ENCODE measurements at regions not wholly inside any gene's neighbourhood (a gene's known extent, or its start where the extent isn't known, plus 50 kb on each side); places are given as distances from the start of the nearest gene placed in this dataset.
A peak's percentile ranks its signal among the peaks of the same experiment; 100 is the strongest.

GRCh38 chrX:40473460-40474204 is 107.1 kb upstream of the ATP6AP2 start:
- TF ChIP-seq CTCF (IDR thresholded peaks at IDR 0.05; ENCODE audit: unreplicated experiment) = no peak
- Mint-ChIP-seq H3K36me3 (ENCODE audit: insufficient read depth, unreplicated experiment) (no peaks in the 10 kb centered on the region), H3K27ac (ENCODE audit: unreplicated experiment) (no peak overlapping the region), H3K27me3 (ENCODE audit: unreplicated experiment) (no peaks in the 10 kb centered on the region), H3K4me1 (ENCODE audit: low read depth, unreplicated experiment) (peaks cover 43% of the 10 kb centered on the region), H3K9me3 (ENCODE audit: low read depth, unreplicated experiment) (no peaks in the 10 kb centered on the region), H3K4me3 (ENCODE audit: low read depth, unreplicated experiment) (peak overlapping the region; percentile 12)
- CTCF ChIA-PET = no interaction called here
- intact Hi-C loops (cut with micrococcal nuclease; ENCODE audit: unreplicated experiment) = no loop called here
- DNase-seq = no peak
- no TSS peak for BruUV-seq (replicated peaks)

- Mint-ChIP-seq H3K27ac (ENCODE audit: unreplicated experiment) (no peak overlapping the region), H3K36me3 (ENCODE audit: insufficient read depth, unreplicated experiment) (no peaks in the 10 kb centered on the region), H3K9me3 (ENCODE audit: low read depth, unreplicated experiment) (no peaks in the 10 kb centered on the region), H3K4me3 (ENCODE audit: low read depth, unreplicated experiment) (peak overlapping the region; percentile 41), H3K27me3 (ENCODE audit: unreplicated experiment) (no peaks in the 10 kb centered on the region), H3K4me1 (ENCODE audit: low read depth, unreplicated experiment) (peaks cover 53% of the 10 kb centered on the region)
- intact Hi-C loops (cut with micrococcal nuclease; ENCODE audit: unreplicated experiment) = no loop called here
- no TSS peak for BruUV-seq (replicated peaks)
- CTCF ChIA-PET = no interaction called here
- peak; percentile 3 for DNase-seq
- no peak for TF ChIP-seq CTCF (IDR thresholded peaks at IDR 0.05; ENCODE audit: unreplicated experiment)
These were observed 108.7 kb upstream of the ATP6AP2 start for GRCh38 chrX:40471965-40472648.

GRCh38 chrX:40470830-40471429 is 109.8 kb upstream of the ATP6AP2 start:
- intact Hi-C loops (cut with micrococcal nuclease; ENCODE audit: unreplicated experiment) = no loop called here
- Mint-ChIP-seq H3K4me1 (ENCODE audit: low read depth, unreplicated experiment) (peaks cover 53% of the 10 kb centered on the region), H3K27me3 (ENCODE audit: unreplicated experiment) (no peaks in the 10 kb centered on the region), H3K9me3 (ENCODE audit: low read depth, unreplicated experiment) (no peaks in the 10 kb centered on the region), H3K36me3 (ENCODE audit: insufficient read depth, unreplicated experiment) (no peaks in the 10 kb centered on the region), H3K27ac (ENCODE audit: unreplicated experiment) (no peak overlapping the region), H3K4me3 (ENCODE audit: low read depth, unreplicated experiment) (no peak overlapping the region)
- DNase-seq = no peak
- BruUV-seq (replicated peaks) = no TSS peak
- CTCF ChIA-PET = no interaction called here
- no peak for TF ChIP-seq CTCF (IDR thresholded peaks at IDR 0.05; ENCODE audit: unreplicated experiment)

GRCh38 chrX:40469316-40469715 is 111.5 kb upstream of the ATP6AP2 start:
- H3K27ac Mint-ChIP-seq (ENCODE audit: unreplicated experiment) = no peak overlapping the region
- H3K27me3 Mint-ChIP-seq (ENCODE audit: unreplicated experiment) = no peaks in the 10 kb centered on the region
- no TSS peak for BruUV-seq (replicated peaks)
- CTCF ChIA-PET = interaction anchor here (0.6 kb wide), 1 partner anchor 10 kb away, joined by 3 read pairs; no protein-coding TSS in a partner anchor
- intact Hi-C loops (cut with micrococcal nuclease; ENCODE audit: unreplicated experiment) = no loop called here
- DNase-seq = no peak
- TF ChIP-seq CTCF (IDR thresholded peaks at IDR 0.05; ENCODE audit: unreplicated experiment) = no peak
- H3K36me3 Mint-ChIP-seq (ENCODE audit: insufficient read depth, unreplicated experiment) = no peaks in the 10 kb centered on the region
- H3K9me3 Mint-ChIP-seq (ENCODE audit: low read depth, unreplicated experiment) = no peaks in the 10 kb centered on the region
- peaks cover 45% of the 10 kb centered on the region for H3K4me1 Mint-ChIP-seq (ENCODE audit: low read depth, unreplicated experiment)
- no peak overlapping the region for H3K4me3 Mint-ChIP-seq (ENCODE audit: low read depth, unreplicated experiment)
